PFSK-1 (cell line): ENCODE measurements at regions not wholly inside any gene's neighbourhood (a gene's known extent, or its start where the extent isn't known, plus 50 kb on each side); places are given as distances from the start of the nearest gene placed in this dataset.

Experiments used
- FOXP2 ChIP-seq: optimal IDR thresholded peaks from 2 replicates; pipeline ENCODE3; 2011; ENCODE audit warnings: borderline replicate concordance, control low read depth, inconsistent platforms; ENCODE audit not compliant: insufficient read depth; ENCODE audit errors: extremely low read length, extremely low read depth
- POLR2AphosphoS5 ChIP-seq: IDR thresholded peaks from 2 replicates; pipeline ENCODE4 v1.6.1; 2012; ENCODE audit warnings: low read depth, mild to moderate bottlenecking, control low read depth, low read length, moderate library complexity
- REST ChIP-seq, 2 experiments: IDR thresholded peaks; 2 replicates each; pipeline versions ENCODE4 v1.6.1 to v1.8.0; 2011 to 2012; ENCODE audit warnings: low read depth in 2 of 2, low read length in 2 of 2, control low read depth in 1 of 2, inconsistent platforms in 1 of 2, mild to moderate bottlenecking in 1 of 2, moderate library complexity in 1 of 2; ENCODE audit not compliant: insufficient read depth in 1 of 2
- SIN3A ChIP-seq: IDR thresholded peaks from 2 replicates; pipeline ENCODE4 v1.6.1; 2012; ENCODE audit warnings: mild to moderate bottlenecking, low read length, moderate library complexity, borderline replicate concordance; ENCODE audit not compliant: insufficient read depth
- TAF1 ChIP-seq: IDR thresholded peaks from 2 replicates; pipeline ENCODE4 v1.6.1; 2012; ENCODE audit warnings: low read length, control low read depth, borderline replicate concordance; ENCODE audit not compliant: insufficient read depth

DNA sequence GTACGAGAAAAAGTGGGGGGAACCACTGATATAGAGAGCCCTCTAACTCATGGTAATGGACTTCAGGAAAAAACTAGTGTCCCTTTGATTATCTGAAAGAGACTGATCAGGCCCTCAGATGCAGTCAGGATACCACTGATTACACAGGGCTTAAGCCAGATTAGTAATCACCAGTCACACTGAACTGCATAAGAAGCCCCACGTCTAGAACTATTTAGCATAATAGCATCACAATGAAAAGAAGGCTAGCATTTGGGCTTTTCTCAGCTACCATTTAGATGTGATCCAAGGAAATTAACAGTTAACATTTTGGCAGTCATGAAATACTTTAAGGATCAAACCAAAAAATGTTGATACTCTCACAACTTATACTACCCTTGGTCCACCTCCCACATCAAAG lies 813.1 kb upstream of the POU3F3 start:
- TF ChIP-seq TAF1 = no peak
- TF ChIP-seq POLR2AphosphoS5 = no peak
- no peak for TF ChIP-seq SIN3A
- no peak for TF ChIP-seq REST (IDR thresholded peaks at IDR 0.05; ENCODE audit: insufficient read depth in 1 of 2, low read depth in 2 of 2, low read length in 2 of 2)
- TF ChIP-seq FOXP2 = no peak

- TF ChIP-seq TAF1 (no peak), REST (IDR thresholded peaks at IDR 0.05; ENCODE audit: insufficient read depth in 1 of 2, low read depth in 2 of 2, low read length in 2 of 2) (no peak), POLR2AphosphoS5 (no peak), FOXP2 (no peak), SIN3A (no peak)
These were observed 812.6 kb upstream of the POU3F3 start for GRCh38 chr2:104041351-104041750.

GRCh38 chr2:104043864-104044263 lies 810.1 kb upstream of the POU3F3 start:
- no peak for TF ChIP-seq FOXP2
- no peak for TF ChIP-seq REST (IDR thresholded peaks at IDR 0.05; ENCODE audit: insufficient read depth in 1 of 2, low read depth in 2 of 2, low read length in 2 of 2)
- no peak for TF ChIP-seq POLR2AphosphoS5
- no peak for TF ChIP-seq SIN3A
- TF ChIP-seq TAF1 = no peak

DNA sequence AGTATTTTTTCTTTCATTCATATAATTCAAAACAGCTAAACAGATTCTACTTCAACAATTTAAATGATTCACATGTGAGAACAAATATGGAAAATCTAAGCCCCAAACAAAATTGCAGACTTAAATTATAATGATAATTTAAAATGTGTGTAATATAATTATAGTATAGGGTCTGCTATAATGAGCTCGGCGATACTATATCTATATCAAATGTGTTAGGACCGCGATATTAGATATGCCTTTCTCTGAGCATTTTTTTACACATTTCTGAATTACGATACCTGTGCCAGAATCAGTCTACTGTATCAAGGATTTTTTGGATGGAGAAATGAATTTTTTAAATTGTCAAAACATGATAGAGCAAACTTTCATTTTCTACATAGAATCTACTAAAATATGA lies 808.8 kb upstream of the POU3F3 start:
- TF ChIP-seq TAF1 = no peak
- TF ChIP-seq REST (IDR thresholded peaks at IDR 0.05; ENCODE audit: insufficient read depth in 1 of 2, low read depth in 2 of 2, low read length in 2 of 2) = no peak
- TF ChIP-seq SIN3A = no peak
- TF ChIP-seq FOXP2 = no peak
- no peak for TF ChIP-seq POLR2AphosphoS5

DNA sequence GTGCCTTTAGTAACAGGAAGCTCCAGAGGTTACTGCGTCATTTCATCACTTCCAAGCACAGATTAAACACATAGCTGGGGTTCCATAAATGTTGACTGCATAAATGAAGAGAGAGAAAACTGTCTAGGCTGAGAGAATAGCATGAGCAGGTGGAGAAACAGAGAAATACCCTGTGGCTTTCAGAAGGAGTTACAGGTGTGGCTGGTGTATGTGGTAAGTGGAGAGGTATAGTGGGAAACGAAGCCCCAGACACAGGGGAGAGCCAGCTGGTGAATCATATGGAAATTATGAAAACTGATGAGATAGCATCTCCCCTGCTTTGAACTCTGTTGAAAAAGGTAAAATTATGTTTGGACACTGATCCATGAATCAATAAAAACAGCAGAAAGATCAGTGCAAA lies 807.4 kb upstream of the POU3F3 start:
- TF ChIP-seq REST (IDR thresholded peaks at IDR 0.05; ENCODE audit: insufficient read depth in 1 of 2, low read depth in 2 of 2, low read length in 2 of 2) (no peak), FOXP2 (no peak), POLR2AphosphoS5 (no peak), SIN3A (no peak), TAF1 (no peak)
